ENCODE measurements at regions not wholly inside any gene's neighbourhood (a gene's known extent, or its start where the extent isn't known, plus 50 kb on each side); places are given as distances from the start of the nearest gene placed in this dataset.
A peak's percentile ranks its signal among the peaks of the same experiment; 100 is the strongest.

GRCh38 chr15:99495430-99496301 lies 70.1 kb upstream of the MEF2A start:
- Mint-ChIP-seq H3K9me3 (peaks cover 8% of the 10 kb centered on the region), H3K4me3 (no peak overlapping the region), H3K27ac (peak overlapping the region; percentile 40), H3K27me3 (ENCODE audit: insufficient read depth, low read depth) (peaks cover 5% of the 10 kb centered on the region), H3K4me1 (peaks cover 11% of the 10 kb centered on the region), H3K36me3 (no peaks in the 10 kb centered on the region)
- Histone ChIP-seq H3K79me2 (ENCODE audit: low read depth) (no peaks in the 10 kb centered on the region), H3K9ac (no peak overlapping the region), H3K27ac (no peak overlapping the region), H3K4me1 (no peaks in the 10 kb centered on the region), H2AFZ (replicated peaks) (peak overlapping the region; percentile 34), H3F3A (ENCODE audit: low read depth) (no peaks in the 10 kb centered on the region), H3K9me3 (ENCODE audit: low read depth) (no peaks in the 10 kb centered on the region), H3K4me2 (no peak overlapping the region), H3K27me3 (no peaks in the 10 kb centered on the region), H3K36me3 (no peaks in the 10 kb centered on the region), H3K4me3 (no peak overlapping the region), H4K20me1 (ENCODE audit: low read depth) (no peaks in the 10 kb centered on the region)
- no peak for DNase-seq (ENCODE audit: low spot score)
- TF ChIP-seq CTCF (IDR thresholded peaks at IDR 0.05) (no peak), EZH2 (IDR thresholded peaks at IDR 0.05) (no peak), EZH2phosphoT487 (IDR thresholded peaks at IDR 0.05) (no peak)

GRCh38 chr15:99496302-99496629 lies 69.5 kb upstream of the MEF2A start:
- Histone ChIP-seq H4K20me1 (ENCODE audit: low read depth) (no peaks in the 10 kb centered on the region), H3K4me3 (no peak overlapping the region), H3K4me1 (no peaks in the 10 kb centered on the region), H3K36me3 (no peaks in the 10 kb centered on the region), H3K9ac (no peak overlapping the region), H3K9me3 (ENCODE audit: low read depth) (no peaks in the 10 kb centered on the region), H3K79me2 (ENCODE audit: low read depth) (no peaks in the 10 kb centered on the region), H2AFZ (replicated peaks) (no peak overlapping the region), H3F3A (ENCODE audit: low read depth) (no peaks in the 10 kb centered on the region), H3K4me2 (no peak overlapping the region), H3K27ac (no peak overlapping the region), H3K27me3 (no peaks in the 10 kb centered on the region)
- no peak overlapping the region for H3K4me3 Mint-ChIP-seq
- TF ChIP-seq EZH2phosphoT487 (IDR thresholded peaks at IDR 0.05), result no peak
- TF ChIP-seq EZH2 (IDR thresholded peaks at IDR 0.05), result no peak
- no peak for TF ChIP-seq CTCF (IDR thresholded peaks at IDR 0.05)
- no peak for DNase-seq (ENCODE audit: low spot score)
- peaks cover 11% of the 10 kb centered on the region for H3K4me1 Mint-ChIP-seq
- H3K9me3 Mint-ChIP-seq, result peaks cover 8% of the 10 kb centered on the region
- peak overlapping the region; percentile 40 for H3K27ac Mint-ChIP-seq
- H3K27me3 Mint-ChIP-seq (ENCODE audit: insufficient read depth, low read depth), result peaks cover 7% of the 10 kb centered on the region
- no peaks in the 10 kb centered on the region for H3K36me3 Mint-ChIP-seq

GRCh38 chr15:99502182-99502581 lies 63.6 kb upstream of the MEF2A start:
- H3K4me1 Mint-ChIP-seq, result peaks cover 2% of the 10 kb centered on the region
- H3K27me3 ChIP-seq, result no peaks in the 10 kb centered on the region
- no peak overlapping the region for H2AFZ ChIP-seq (replicated peaks)
- H3K4me3 ChIP-seq, result no peak overlapping the region
- H3K9ac ChIP-seq, result no peak overlapping the region
- H3K9me3 Mint-ChIP-seq, result peaks cover 8% of the 10 kb centered on the region
- H3K4me1 ChIP-seq, result no peaks in the 10 kb centered on the region
- H3K36me3 ChIP-seq, result no peaks in the 10 kb centered on the region
- H3K27ac Mint-ChIP-seq, result no peak overlapping the region
- TF ChIP-seq EZH2 (IDR thresholded peaks at IDR 0.05) (no peak), EZH2phosphoT487 (IDR thresholded peaks at IDR 0.05) (no peak), CTCF (IDR thresholded peaks at IDR 0.05) (no peak)
- H3K4me3 Mint-ChIP-seq, result no peak overlapping the region
- H3K4me2 ChIP-seq, result no peak overlapping the region
- no peak overlapping the region for H3K27ac ChIP-seq
- H3K9me3 ChIP-seq (ENCODE audit: low read depth), result no peaks in the 10 kb centered on the region
- no peaks in the 10 kb centered on the region for H3F3A ChIP-seq (ENCODE audit: low read depth)
- H3K79me2 ChIP-seq (ENCODE audit: low read depth), result no peaks in the 10 kb centered on the region
- no peaks in the 10 kb centered on the region for H3K36me3 Mint-ChIP-seq
- no peak for DNase-seq (ENCODE audit: low spot score)
- peaks cover 14% of the 10 kb centered on the region for H3K27me3 Mint-ChIP-seq (ENCODE audit: insufficient read depth, low read depth)
- no peaks in the 10 kb centered on the region for H4K20me1 ChIP-seq (ENCODE audit: low read depth)

Measured in neural progenitor cell (in vitro differentiated cells).